AG09319 (cell line): ENCODE measurements at regions not wholly inside any gene's neighbourhood (a gene's known extent, or its start where the extent isn't known, plus 50 kb on each side); places are given as distances from the start of the nearest gene placed in this dataset.

Experiments used
- DNase-seq: peaks from one replicate; pipeline ENCODE4 v3.0.0-alpha.2; 2010; ENCODE audit warnings: low read depth; ENCODE audit errors: extremely low read depth
- CTCF ChIP-seq: IDR thresholded peaks from 2 replicates; pipeline ENCODE4 v1.5.1; 2011; ENCODE audit warnings: low read depth, mild to moderate bottlenecking, inconsistent platforms, low read length, moderate library complexity

- no peak for TF ChIP-seq CTCF
- no peak for DNase-seq
Observed at GRCh38 chrX:114372937-114373336, 210.9 kb upstream of the HTR2C start.

- DNase-seq, result no peak
- no peak for TF ChIP-seq CTCF
Observed at GRCh38 chrX:114390251-114390796, 193.6 kb upstream of the HTR2C start.
